Caco-2 (cell line): ENCODE measurements at regions not wholly inside any gene's neighbourhood (a gene's known extent, or its start where the extent isn't known, plus 50 kb on each side); places are given as distances from the start of the nearest gene placed in this dataset.

Experiments
- BruUV-seq: library from RNA; stranded (reverse); fragments of 400-500 nt; replicated peaks from 2 replicates; lab custom pipeline; 2021; lab: Mats Ljungman, UMichigan
- CTCF ChIA-PET: fragments of 300-600 bp; sonication (Branson Sonifier 250); formaldehyde crosslinking; loops from one replicate; lab custom pipeline; 2022; ENCODE audit warnings: antibody characterized with exemption; lab: Charles Lee
- POLR2A ChIA-PET: fragments of 300-600 bp; sonication (Branson Sonifier 250); formaldehyde crosslinking; loops from one replicate; lab custom pipeline; 2022; ENCODE audit warnings: antibody characterized with exemption; lab: Charles Lee
- DNase-seq, 2 experiments: peaks; one replicate each; pipeline versions ENCODE4 v3.0.0 to v3.0.0-alpha.2; 2020 to 2022
- H3K27me3 ChIP-seq: replicated peaks from 2 replicates; pipeline ENCODE4 v1.6.0; 2011; ENCODE audit warnings: low read length; ENCODE audit not compliant: control insufficient read depth, insufficient read depth
- H3K36me3 ChIP-seq: 2 replicates; pipeline ENCODE4 v1.5.1; 2011; ENCODE audit warnings: low read length; ENCODE audit not compliant: control insufficient read depth, insufficient read depth
- H3K4me1 ChIP-seq: fragments of 250-450 bp; sonication (Bioruptor Pico); 2 replicates; pipeline ENCODE4 v1.5.1; 2020; ENCODE audit warnings: mild to moderate bottlenecking
- H3K4me3 ChIP-seq: 2 replicates; pipeline ENCODE4 v1.5.1; 2011; ENCODE audit warnings: low read depth, mild to moderate bottlenecking, control low read depth, low read length
- H3K9me3 ChIP-seq: fragments of 250-450 bp; sonication (Bioruptor Pico); 2 replicates; pipeline ENCODE4 v1.5.1; 2020; ENCODE audit warnings: mild to moderate bottlenecking, moderate library complexity
- H3K27ac Mint-ChIP-seq: one replicate; pipeline ENCODE4 v1.8.0; 2022; ENCODE audit warnings: mixed read lengths; ENCODE audit not compliant: unreplicated experiment
- H3K27me3 Mint-ChIP-seq: one replicate; pipeline ENCODE4 v1.8.0; 2022; ENCODE audit warnings: mixed read lengths; ENCODE audit not compliant: insufficient read depth, unreplicated experiment
- H3K36me3 Mint-ChIP-seq: one replicate; pipeline ENCODE4 v1.8.0; 2022; ENCODE audit warnings: mild to moderate bottlenecking, mixed read lengths; ENCODE audit not compliant: insufficient read depth, unreplicated experiment
- H3K4me1 Mint-ChIP-seq: one replicate; pipeline ENCODE4 v1.8.0; 2022; ENCODE audit warnings: low read depth, mixed read lengths; ENCODE audit not compliant: unreplicated experiment
- H3K4me3 Mint-ChIP-seq: one replicate; pipeline ENCODE4 v1.8.0; 2022; ENCODE audit warnings: mild to moderate bottlenecking, moderate library complexity, mixed read lengths; ENCODE audit not compliant: unreplicated experiment
- H3K9me3 Mint-ChIP-seq: one replicate; pipeline ENCODE4 v1.8.0; 2022; ENCODE audit warnings: mixed read lengths; ENCODE audit not compliant: unreplicated experiment
- intact Hi-C: fragments of 100-400 bp; cut with micrococcal nuclease; formaldehyde crosslinking; loops from one replicate; pipeline ENCODE4 v1.10.0; 2022; ENCODE audit not compliant: unreplicated experiment
- TF ChIP-seq, protein P1 (sequence below), 2 experiments: fragments of 200-600 bp in 1 of 2; IDR thresholded peaks; 1 replicate in 1 of 2; 2 replicates in 1 of 2; pipeline versions ENCODE4 v1.5.1 to v1.8.0; 2011 to 2022; ENCODE audit warnings: antibody characterized with exemption in 1 of 2, control low read depth in 1 of 2, inconsistent platforms in 1 of 2, low read depth in 1 of 2, low read length in 1 of 2, mild to moderate bottlenecking in 1 of 2, moderate library complexity in 1 of 2; ENCODE audit not compliant: insufficient read depth in 1 of 2, severe bottlenecking in 1 of 2, unreplicated experiment in 1 of 2

DNA sequence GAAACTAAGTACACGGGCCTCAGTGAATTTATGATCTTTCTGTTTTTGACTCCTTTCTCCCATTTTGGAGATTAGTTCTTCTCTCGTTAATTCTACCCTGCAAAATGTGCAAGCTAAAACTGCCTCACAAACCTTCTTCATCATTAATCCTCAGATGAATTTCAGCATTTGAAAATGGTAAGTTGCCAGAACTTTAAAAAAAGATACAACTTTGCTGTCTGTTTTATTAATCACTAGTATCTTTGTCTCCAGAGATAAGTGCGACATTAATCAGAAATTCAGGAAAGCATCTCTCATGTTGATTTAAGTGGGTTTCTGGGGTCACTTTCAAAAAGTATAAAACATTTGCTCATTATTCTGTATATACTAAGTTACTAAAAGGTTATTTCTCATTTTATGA lies 227.0 kb upstream of the RXFP2 start:
- no peak overlapping the region for H3K4me3 ChIP-seq
- DNase-seq = no peak
- H3K4me1 ChIP-seq = no peaks in the 10 kb centered on the region
- H3K9me3 Mint-ChIP-seq = no peaks in the 10 kb centered on the region
- H3K4me1 Mint-ChIP-seq = no peaks in the 10 kb centered on the region
- no peak overlapping the region for H3K4me3 Mint-ChIP-seq
- ChIA-PET POLR2A (no interaction called here), CTCF (no interaction called here)
- H3K9me3 ChIP-seq = 0 out of 2 replicates have a peak, but pooled peaks cover 3% of the 10 kb centered on the region
- no TSS peak for BruUV-seq
- H3K36me3 Mint-ChIP-seq = no peaks in the 10 kb centered on the region
- TF ChIP-seq, protein P1, sequence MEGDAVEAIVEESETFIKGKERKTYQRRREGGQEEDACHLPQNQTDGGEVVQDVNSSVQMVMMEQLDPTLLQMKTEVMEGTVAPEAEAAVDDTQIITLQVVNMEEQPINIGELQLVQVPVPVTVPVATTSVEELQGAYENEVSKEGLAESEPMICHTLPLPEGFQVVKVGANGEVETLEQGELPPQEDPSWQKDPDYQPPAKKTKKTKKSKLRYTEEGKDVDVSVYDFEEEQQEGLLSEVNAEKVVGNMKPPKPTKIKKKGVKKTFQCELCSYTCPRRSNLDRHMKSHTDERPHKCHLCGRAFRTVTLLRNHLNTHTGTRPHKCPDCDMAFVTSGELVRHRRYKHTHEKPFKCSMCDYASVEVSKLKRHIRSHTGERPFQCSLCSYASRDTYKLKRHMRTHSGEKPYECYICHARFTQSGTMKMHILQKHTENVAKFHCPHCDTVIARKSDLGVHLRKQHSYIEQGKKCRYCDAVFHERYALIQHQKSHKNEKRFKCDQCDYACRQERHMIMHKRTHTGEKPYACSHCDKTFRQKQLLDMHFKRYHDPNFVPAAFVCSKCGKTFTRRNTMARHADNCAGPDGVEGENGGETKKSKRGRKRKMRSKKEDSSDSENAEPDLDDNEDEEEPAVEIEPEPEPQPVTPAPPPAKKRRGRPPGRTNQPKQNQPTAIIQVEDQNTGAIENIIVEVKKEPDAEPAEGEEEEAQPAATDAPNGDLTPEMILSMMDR (IDR thresholded peaks at IDR 0.05; ENCODE audit: insufficient read depth in 1 of 2, low read depth in 1 of 2, low read length in 1 of 2, severe bottlenecking in 1 of 2, unreplicated experiment in 1 of 2) = no peak
- intact Hi-C loops = no loop called here
- peaks cover 7% of the 10 kb centered on the region for H3K27me3 Mint-ChIP-seq
- peaks cover 1% of the 10 kb centered on the region for H3K27me3 ChIP-seq
- no peaks in the 10 kb centered on the region for H3K36me3 ChIP-seq
- no peak overlapping the region for H3K27ac Mint-ChIP-seq

DNA sequence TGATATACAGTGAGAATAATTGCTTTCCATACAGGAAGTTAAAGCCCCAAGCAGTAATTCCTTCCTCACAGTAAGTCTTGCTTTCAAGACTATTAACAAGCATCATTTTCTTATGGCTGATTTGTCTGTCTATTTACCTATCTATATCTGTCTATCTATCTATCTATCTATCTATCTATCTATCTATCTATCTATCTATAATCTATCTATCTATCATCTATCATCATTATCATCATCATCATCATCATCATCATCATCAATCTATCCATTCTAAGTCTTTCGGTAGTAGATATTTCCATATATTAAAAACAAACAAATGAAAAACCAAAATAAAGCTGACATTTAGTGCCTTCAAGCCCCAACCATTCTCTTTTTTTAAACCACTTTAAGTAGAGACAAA lies 224.4 kb upstream of the RXFP2 start:
- BruUV-seq = no TSS peak
- H3K4me1 Mint-ChIP-seq = no peaks in the 10 kb centered on the region
- H3K9me3 Mint-ChIP-seq = no peaks in the 10 kb centered on the region
- H3K4me3 ChIP-seq = no peak overlapping the region
- 0 out of 2 replicates have a peak, but pooled peaks cover under 1% of the 10 kb centered on the region for H3K4me1 ChIP-seq
- ChIA-PET CTCF (no interaction called here), POLR2A (no interaction called here)
- no peaks in the 10 kb centered on the region for H3K36me3 ChIP-seq
- no peak for DNase-seq
- intact Hi-C loops = no loop called here
- H3K36me3 Mint-ChIP-seq = no peaks in the 10 kb centered on the region
- peaks cover 1% of the 10 kb centered on the region for H3K27me3 ChIP-seq
- no peak overlapping the region for H3K4me3 Mint-ChIP-seq
- TF ChIP-seq, protein P1 (IDR thresholded peaks at IDR 0.05; ENCODE audit: insufficient read depth in 1 of 2, low read depth in 1 of 2, low read length in 1 of 2, severe bottlenecking in 1 of 2, unreplicated experiment in 1 of 2) = no peak
- peaks cover 7% of the 10 kb centered on the region for H3K27me3 Mint-ChIP-seq
- H3K27ac Mint-ChIP-seq = no peak overlapping the region
- H3K9me3 ChIP-seq = 0 out of 2 replicates have a peak, but pooled peaks cover 3% of the 10 kb centered on the region

DNA sequence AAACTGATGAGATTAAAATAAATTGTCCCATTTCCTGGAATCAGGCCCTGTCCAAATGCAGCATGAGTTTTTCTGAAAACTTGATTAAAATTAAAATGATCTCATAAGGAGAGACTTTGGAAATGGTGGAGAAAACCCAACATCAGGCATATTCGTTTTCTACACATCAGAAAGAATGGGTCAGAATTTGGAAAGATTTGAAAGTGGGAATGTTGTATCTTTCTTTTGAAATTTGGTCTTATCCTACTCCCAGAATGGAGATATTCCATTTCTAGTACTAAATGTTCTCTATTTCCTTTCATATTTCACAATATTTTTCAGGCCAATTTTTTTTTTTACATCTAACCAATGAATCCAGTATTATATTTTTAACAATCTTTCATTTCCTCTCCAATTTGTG lies 223.9 kb upstream of the RXFP2 start:
- H3K4me3 Mint-ChIP-seq = no peak overlapping the region
- Histone ChIP-seq H3K4me3 (no peak overlapping the region), H3K36me3 (no peaks in the 10 kb centered on the region), H3K4me1 (0 out of 2 replicates have a peak, but pooled peaks cover 5% of the 10 kb centered on the region), H3K27me3 (peaks cover 1% of the 10 kb centered on the region), H3K9me3 (0 out of 2 replicates have a peak, but pooled peaks cover 3% of the 10 kb centered on the region)
- DNase-seq = no peak
- no peaks in the 10 kb centered on the region for H3K4me1 Mint-ChIP-seq
- CTCF ChIA-PET = no interaction called here
- TF ChIP-seq, protein P1 (IDR thresholded peaks at IDR 0.05; ENCODE audit: insufficient read depth in 1 of 2, low read depth in 1 of 2, low read length in 1 of 2, severe bottlenecking in 1 of 2, unreplicated experiment in 1 of 2) = no peak
- peaks cover 7% of the 10 kb centered on the region for H3K27me3 Mint-ChIP-seq
- H3K27ac Mint-ChIP-seq = no peak overlapping the region
- intact Hi-C loops = no loop called here
- no peaks in the 10 kb centered on the region for H3K36me3 Mint-ChIP-seq
- POLR2A ChIA-PET = no interaction called here
- no TSS peak for BruUV-seq
- H3K9me3 Mint-ChIP-seq = no peaks in the 10 kb centered on the region
